Ammon's horn (tissue), 1 donor: ENCODE measurements at regions not wholly inside any gene's neighbourhood (a gene's known extent, or its start where the extent isn't known, plus 50 kb on each side); places are given as distances from the start of the nearest gene placed in this dataset.
"Not testable (repeated sequence)": the region's sequence is repeated elsewhere in the genome, so short reads cannot be mapped to it uniquely, and the experiment has no call there.

Experiments used
- DNase-seq: peaks from one replicate; pipeline ENCODE4 v3.0.0-alpha.2; 2016; ENCODE audit warnings: low spot score

- DNase-seq: no peak
Observed at GRCh38 chr22:22697377-22698117, 53.1 kb downstream of the GGTLC2 start.

- DNase-seq: no peak
Observed at GRCh38 chr22:22698263-22698750, 53.9 kb downstream of the GGTLC2 start.

- DNase-seq: no peak
Observed at GRCh38 chr22:22700631-22701030, 56.2 kb downstream of the GGTLC2 start.

- not testable (repeated sequence) for DNase-seq
Observed at GRCh38 chr22:22701557-22701956, 57.1 kb downstream of the GGTLC2 start.

- DNase-seq: no peak
Observed at GRCh38 chr22:22702237-22703202, 58.1 kb downstream of the GGTLC2 start.

GRCh38 chr22:22703203-22703570 is 58.8 kb downstream of the GGTLC2 start:
- no peak for DNase-seq

GRCh38 chr22:22703715-22704114 is 59.3 kb downstream of the GGTLC2 start:
- DNase-seq: no peak

GRCh38 chr22:22704156-22704946 is 59.9 kb downstream of the GGTLC2 start:
- no peak for DNase-seq

- DNase-seq: no peak
Observed at GRCh38 chr22:22705328-22706100, 61.1 kb downstream of the GGTLC2 start.

GRCh38 chr22:22706253-22706915 is 62.0 kb downstream of the GGTLC2 start:
- no peak for DNase-seq

GRCh38 chr22:22709719-22710445 is 65.5 kb downstream of the GGTLC2 start:
- no peak for DNase-seq

GRCh38 chr22:22710719-22711531 is 66.5 kb downstream of the GGTLC2 start:
- DNase-seq: peak; percentile 41

- DNase-seq: no peak
Observed at GRCh38 chr22:22711532-22711913, 67.1 kb downstream of the GGTLC2 start.

GRCh38 chr22:22712092-22712658 is 67.8 kb downstream of the GGTLC2 start:
- DNase-seq: no peak

- DNase-seq: no peak
Observed at GRCh38 chr22:22712666-22713365, 68.4 kb downstream of the GGTLC2 start.

- no peak for DNase-seq
Observed at GRCh38 chr22:22713416-22713815, 69.0 kb downstream of the GGTLC2 start.

- DNase-seq: peak; percentile 47
Observed at GRCh38 chr22:22714600-22715335, 70.4 kb downstream of the GGTLC2 start.
